SK-N-SH (cell line): ENCODE measurements at regions not wholly inside any gene's neighbourhood (a gene's known extent, or its start where the extent isn't known, plus 50 kb on each side); places are given as distances from the start of the nearest gene placed in this dataset.

Source experiments
- CTCF ChIA-PET: fragments of 300-600, 350-600 bp; formaldehyde crosslinking; extraction: SDS; loops from one replicate; lab custom pipeline; 2021; lab: Yijun Ruan, JAX
- POLR2A ChIA-PET: fragments of 350-600 bp; sonication (Branson Sonifier 250); formaldehyde crosslinking; extraction: SDS; loops from one replicate; lab custom pipeline; 2020; ENCODE audit warnings: antibody characterized with exemption, inconsistent platforms; lab: Yijun Ruan, JAX
- DNase-seq: peaks from one replicate; pipeline ENCODE4 v3.0.0; 2012
- H2AFZ ChIP-seq: fragments of 200-600 bp; sonication (generic); 2 replicates; pipeline ENCODE4 v1.8.1; 2016; ENCODE audit warnings: antibody characterized with exemption, mild to moderate bottlenecking, low read depth
- H3F3A ChIP-seq: fragments of 200-600 bp; sonication (generic); replicated peaks from 2 replicates; pipeline ENCODE3; 2016; ENCODE audit warnings: antibody characterized with exemption, mild to moderate bottlenecking; ENCODE audit not compliant: insufficient read depth
- H3K27ac ChIP-seq, 2 experiments: fragments of 200-500 bp in 1 of 2; fragments of 200-600 bp in 1 of 2; sonication (Bioruptor generic) in 1 of 2; sonication (generic), shearing (Covaris generic) in 1 of 2; 2 replicates each; pipeline versions ENCODE4 v1.5.1 to v1.6.1; 2014 to 2016; ENCODE audit warnings: low read depth in 2 of 2, inconsistent platforms in 1 of 2, low read length in 1 of 2, mild to moderate bottlenecking in 1 of 2, mixed read lengths in 1 of 2
- H3K27me3 ChIP-seq: fragments of 200-600 bp; sonication (generic), shearing (Covaris generic); 2 replicates; pipeline ENCODE4 v1.6.1; 2016; ENCODE audit warnings: mixed run types; ENCODE audit not compliant: insufficient read depth
- H3K36me3 ChIP-seq, 2 experiments: fragments of 200-500 bp in 1 of 2; fragments of 200-600 bp in 1 of 2; sonication (Bioruptor generic) in 1 of 2; sonication (generic) in 1 of 2; replicated peaks in 1 of 2; 2 replicates each; pipeline versions ENCODE3 to v1.5.1; 2014 to 2016; ENCODE audit warnings: low read length in 1 of 2, mild to moderate bottlenecking in 1 of 2; ENCODE audit not compliant: insufficient read depth in 2 of 2, control insufficient read depth in 1 of 2
- H3K4me1 ChIP-seq, 2 experiments: fragments of 200-500 bp in 1 of 2; fragments of 200-600 bp in 1 of 2; sonication (Bioruptor generic) in 1 of 2; sonication (generic), shearing (Covaris generic) in 1 of 2; 2 replicates each; pipeline versions ENCODE4 v1.5.1 to v1.6.1; 2014 to 2016; ENCODE audit warnings: low read depth in 1 of 2, low read length in 1 of 2, mixed run types in 1 of 2; ENCODE audit not compliant: insufficient read depth in 2 of 2, control insufficient read depth in 1 of 2
- H3K4me2 ChIP-seq: fragments of 200-600 bp; sonication (generic), shearing (Covaris generic); 2 replicates; pipeline ENCODE4 v1.6.1; 2017; ENCODE audit warnings: mixed run types
- H3K4me3 ChIP-seq, 2 experiments: fragments of 200-500 bp in 1 of 2; fragments of 200-600 bp in 1 of 2; sonication (Bioruptor generic) in 1 of 2; sonication (generic), shearing (Covaris generic) in 1 of 2; 2 replicates each; pipeline versions ENCODE4 v1.5.1 to v1.8.1; 2014 to 2016; ENCODE audit warnings: low read depth in 2 of 2, inconsistent platforms in 1 of 2, low read length in 1 of 2, mild to moderate bottlenecking in 1 of 2, mixed read lengths in 1 of 2, moderate library complexity in 1 of 2
- H3K79me2 ChIP-seq: fragments of 200-600 bp; sonication (generic); 2 replicates; pipeline ENCODE4 v1.8.1; 2017; ENCODE audit warnings: mild to moderate bottlenecking; ENCODE audit not compliant: insufficient read depth
- H3K9ac ChIP-seq: fragments of 200-600 bp; sonication (generic); 2 replicates; pipeline ENCODE4 v1.6.1; 2017; ENCODE audit warnings: mixed run types
- H3K9me2 ChIP-seq: fragments of 200-600 bp; sonication (generic); 2 replicates; pipeline ENCODE4 v1.6.1; 2017; ENCODE audit warnings: mixed run types
- H3K9me3 ChIP-seq: fragments of 200-600 bp; sonication (generic); 2 replicates; pipeline ENCODE4 v1.6.1; 2017; ENCODE audit warnings: mixed run types, mild to moderate bottlenecking, moderate library complexity
- H4K20me1 ChIP-seq: fragments of 200-600 bp; sonication (generic); 2 replicates; pipeline ENCODE4 v1.6.1; 2017; ENCODE audit warnings: mild to moderate bottlenecking, mixed run types; ENCODE audit not compliant: insufficient read depth
- CHD2 ChIP-seq: fragments of 150-350 bp; IDR thresholded peaks from 2 replicates; pipeline ENCODE4 v1.6.1; 2018; ENCODE audit warnings: low read length; ENCODE audit not compliant: partially characterized antibody
- ELF1 ChIP-seq: IDR thresholded peaks from 2 replicates; pipeline ENCODE4 v1.4.0; 2012
- FOSL2 ChIP-seq: IDR thresholded peaks from 2 replicates; pipeline ENCODE4 v1.4.0; 2012; ENCODE audit warnings: low read depth, mild to moderate bottlenecking, moderate library complexity, borderline replicate concordance
- FOXM1 ChIP-seq: IDR thresholded peaks from 2 replicates; pipeline ENCODE4 v1.4.0; 2012; ENCODE audit warnings: low read depth, mild to moderate bottlenecking
- GABPA ChIP-seq: IDR thresholded peaks from 2 replicates; pipeline ENCODE4 v1.4.0; 2012; ENCODE audit warnings: low read depth, mild to moderate bottlenecking
- GATA2 ChIP-seq: sonication (generic); formaldehyde crosslinking; IDR thresholded peaks from 2 replicates; pipeline ENCODE4 v1.5.0; 2020; ENCODE audit warnings: mild to moderate bottlenecking, missing genetic modification reagents
- JUND ChIP-seq: IDR thresholded peaks from 2 replicates; pipeline ENCODE4 v1.4.0; 2012
- MXI1 ChIP-seq: IDR thresholded peaks from 2 replicates; pipeline ENCODE4 v1.6.1; 2012; ENCODE audit warnings: mild to moderate bottlenecking, low read depth, low read length, improper control_type of control experiment
- POLR2AphosphoS5 ChIP-seq: IDR thresholded peaks from 2 replicates; pipeline ENCODE4 v1.6.1; 2012; ENCODE audit warnings: low read depth, low read length
- RAD21 ChIP-seq: IDR thresholded peaks from 2 replicates; pipeline ENCODE4 v1.6.1; 2012; ENCODE audit warnings: mild to moderate bottlenecking, low read length
- SIN3A ChIP-seq: IDR thresholded peaks from 2 replicates; pipeline ENCODE4 v1.6.1; 2012; ENCODE audit warnings: low read depth, mild to moderate bottlenecking, low read length, moderate library complexity, borderline replicate concordance
- TCF12 ChIP-seq: IDR thresholded peaks from 2 replicates; pipeline ENCODE4 v1.4.0; 2012
- USF2 ChIP-seq: fragments of 150-350 bp; IDR thresholded peaks from 2 replicates; pipeline ENCODE4 v1.6.1; 2017; ENCODE audit warnings: antibody characterized with exemption, low read length, low read depth, borderline replicate concordance
- YY1 ChIP-seq: IDR thresholded peaks from 2 replicates; pipeline ENCODE4 v1.4.0; 2012; ENCODE audit warnings: low read depth, mild to moderate bottlenecking
- WGBS: methylation state at CpG from one replicate; pipeline ENCODE4 v1.1.6; 2017; ENCODE audit warnings: low lambda C conversion rate; 5-methylcytosine and 5-hydroxymethylcytosine counted together
- TF ChIP-seq, protein P1 (sequence below): IDR thresholded peaks from 2 replicates; pipeline ENCODE4; 2012

GRCh38 chr15:25947323-25948314 is 84.5 kb upstream of the ATP10A start:
- WGBS, result 16% methylated on average over 5 of the region's 5 CpGs
- Histone ChIP-seq H3K4me2 (no peak overlapping the region), H3K9me3 (no peaks in the 10 kb centered on the region), H3K27ac (no peak overlapping the region)
- peak; percentile 44 for TF ChIP-seq RAD21
- no peak for TF ChIP-seq GATA2 (CRISPR knock-in tag)
- TF ChIP-seq, all 33 proteins: peak for 1
- H3K4me3 ChIP-seq, result no peak overlapping the region
- ChIA-PET CTCF (interaction anchor here (0.7 to 2.0 kb wide), 11 partner anchors 14 to 919 kb away, joined by 3 to 6 read pairs (median 4); partner anchors contain the start of gene GABRA5), POLR2A (no interaction called here)
- H3K36me3 ChIP-seq, result no peaks in the 10 kb centered on the region
- H3K79me2 ChIP-seq, result no peaks in the 10 kb centered on the region
- no peaks in the 10 kb centered on the region for H3K9me2 ChIP-seq
- H2AFZ ChIP-seq, result no peak overlapping the region
- no peak for DNase-seq
- no peaks in the 10 kb centered on the region for H4K20me1 ChIP-seq
- no peak overlapping the region for H3K9ac ChIP-seq
- no peaks in the 10 kb centered on the region for H3K4me1 ChIP-seq
- no peaks in the 10 kb centered on the region for H3K27me3 ChIP-seq
- H3F3A ChIP-seq, result no peaks in the 10 kb centered on the region

- CTCF ChIA-PET, result interaction anchor here (1.1 to 2.0 kb wide), 3 partner anchors 12 to 315 kb away, joined by 4 to 5 read pairs (median 4); no protein-coding TSS in a partner anchor
- 50% methylated on average over 11 of the region's 21 CpGs for WGBS
Observed at GRCh38 chr15:25946241-25946805, 83.2 kb upstream of the ATP10A start.

More at GRCh38 chr15:25946241-25946805, 83.2 kb upstream of the ATP10A start:
- no peaks in the 10 kb centered on the region for H3K79me2 ChIP-seq
- no peak for DNase-seq
- H3K4me1 ChIP-seq, result no peaks in the 10 kb centered on the region
- H3K9ac ChIP-seq, result no peak overlapping the region
- no peaks in the 10 kb centered on the region for H3K27me3 ChIP-seq
- POLR2A ChIA-PET, result no interaction called here
- H3K27ac ChIP-seq, result no peak overlapping the region
- TF ChIP-seq TCF12 (no peak), YY1 (no peak), ELF1 (no peak), MXI1 (no peak), FOXM1 (no peak), SIN3A (no peak), POLR2AphosphoS5 (no peak), GABPA (no peak), CHD2 (no peak), FOSL2 (no peak), JUND (no peak), USF2 (no peak)
- TF ChIP-seq, protein P1, sequence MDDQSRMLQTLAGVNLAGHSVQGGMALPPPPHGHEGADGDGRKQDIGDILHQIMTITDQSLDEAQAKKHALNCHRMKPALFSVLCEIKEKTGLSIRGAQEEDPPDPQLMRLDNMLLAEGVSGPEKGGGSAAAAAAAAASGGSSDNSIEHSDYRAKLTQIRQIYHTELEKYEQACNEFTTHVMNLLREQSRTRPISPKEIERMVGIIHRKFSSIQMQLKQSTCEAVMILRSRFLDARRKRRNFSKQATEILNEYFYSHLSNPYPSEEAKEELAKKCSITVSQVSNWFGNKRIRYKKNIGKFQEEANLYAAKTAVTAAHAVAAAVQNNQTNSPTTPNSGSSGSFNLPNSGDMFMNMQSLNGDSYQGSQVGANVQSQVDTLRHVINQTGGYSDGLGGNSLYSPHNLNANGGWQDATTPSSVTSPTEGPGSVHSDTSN, result no peak
- H3F3A ChIP-seq, result no peaks in the 10 kb centered on the region
- H3K9me2 ChIP-seq, result no peaks in the 10 kb centered on the region
- H2AFZ ChIP-seq, result no peak overlapping the region
- no peak overlapping the region for H3K4me3 ChIP-seq
- no peak overlapping the region for H3K4me2 ChIP-seq
- H3K36me3 ChIP-seq, result no peaks in the 10 kb centered on the region
- no peaks in the 10 kb centered on the region for H3K9me3 ChIP-seq
- H4K20me1 ChIP-seq, result no peaks in the 10 kb centered on the region
